UCSD-AML1 (cell line): ENCODE measurements at regions not wholly inside any gene's neighbourhood (a gene's known extent, or its start where the extent isn't known, plus 50 kb on each side); places are given as distances from the start of the nearest gene placed in this dataset.
A peak's percentile ranks its signal among the peaks of the same experiment; 100 is the strongest.

ENCODE experiments used
- DNase-seq: peaks from one replicate; lab custom pipeline; 2025; ENCODE audit not compliant: unreplicated experiment; lab: John Stamatoyannopoulos, UW

DNA sequence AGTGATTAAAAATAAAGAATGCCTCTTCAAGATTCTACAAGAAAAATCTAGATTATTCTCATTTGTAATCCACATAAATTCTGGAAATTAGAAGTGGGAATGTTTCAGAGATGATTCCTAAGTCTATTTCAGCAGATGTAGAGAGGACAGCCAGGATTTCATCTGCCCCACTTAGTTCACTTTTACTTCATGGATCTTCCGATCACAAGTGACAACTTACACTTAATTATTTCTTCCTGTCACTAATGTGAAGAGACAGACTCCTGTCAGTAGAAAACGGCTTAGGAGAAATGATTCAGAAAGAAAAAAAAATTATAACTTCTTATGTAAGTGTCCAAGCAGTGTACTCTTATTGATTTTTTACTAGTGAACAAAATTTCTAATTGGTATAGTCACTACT, 368.2 kb upstream of the SMIM30 start:
- DNase-seq = no peak

DNA sequence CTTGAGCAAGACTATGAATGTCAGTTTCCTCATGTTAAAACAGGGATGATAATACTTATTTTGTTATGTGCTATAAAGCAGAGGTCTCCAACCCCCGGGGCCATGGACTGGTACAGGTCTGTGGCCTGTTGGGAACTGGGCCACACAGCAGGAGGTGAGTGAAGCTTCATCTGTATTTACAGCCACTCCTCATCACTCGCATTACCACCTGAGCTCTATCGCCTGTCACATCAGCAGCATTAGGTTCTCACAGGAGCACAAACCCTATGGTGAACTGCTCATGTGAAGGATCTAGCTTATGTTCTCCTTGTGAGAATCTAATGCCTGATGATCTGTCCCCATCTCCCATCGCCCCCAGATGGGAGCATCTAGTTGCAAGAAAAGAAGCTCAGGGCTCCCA, 365.3 kb upstream of the SMIM30 start:
- no peak for DNase-seq

DNA sequence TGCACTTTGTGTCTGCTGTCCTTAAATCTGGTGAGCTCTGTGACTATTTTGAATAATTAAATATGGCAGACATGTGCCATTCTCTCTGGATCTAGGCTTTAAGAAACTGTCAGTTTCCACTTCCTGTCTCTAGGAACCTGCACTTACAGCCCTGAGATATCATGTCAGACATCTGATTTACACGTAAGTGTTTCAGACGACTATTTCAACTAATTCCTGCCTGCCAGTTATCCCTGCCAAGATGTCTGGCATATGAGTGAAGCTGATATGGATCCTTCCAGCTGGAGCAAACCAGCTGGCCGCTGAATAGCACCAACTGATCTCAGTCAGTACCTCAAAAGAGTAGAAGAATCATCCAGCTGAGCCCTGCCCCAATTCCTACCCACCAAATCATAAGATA, 362.2 kb upstream of the SMIM30 start:
- DNase-seq = no peak

DNA sequence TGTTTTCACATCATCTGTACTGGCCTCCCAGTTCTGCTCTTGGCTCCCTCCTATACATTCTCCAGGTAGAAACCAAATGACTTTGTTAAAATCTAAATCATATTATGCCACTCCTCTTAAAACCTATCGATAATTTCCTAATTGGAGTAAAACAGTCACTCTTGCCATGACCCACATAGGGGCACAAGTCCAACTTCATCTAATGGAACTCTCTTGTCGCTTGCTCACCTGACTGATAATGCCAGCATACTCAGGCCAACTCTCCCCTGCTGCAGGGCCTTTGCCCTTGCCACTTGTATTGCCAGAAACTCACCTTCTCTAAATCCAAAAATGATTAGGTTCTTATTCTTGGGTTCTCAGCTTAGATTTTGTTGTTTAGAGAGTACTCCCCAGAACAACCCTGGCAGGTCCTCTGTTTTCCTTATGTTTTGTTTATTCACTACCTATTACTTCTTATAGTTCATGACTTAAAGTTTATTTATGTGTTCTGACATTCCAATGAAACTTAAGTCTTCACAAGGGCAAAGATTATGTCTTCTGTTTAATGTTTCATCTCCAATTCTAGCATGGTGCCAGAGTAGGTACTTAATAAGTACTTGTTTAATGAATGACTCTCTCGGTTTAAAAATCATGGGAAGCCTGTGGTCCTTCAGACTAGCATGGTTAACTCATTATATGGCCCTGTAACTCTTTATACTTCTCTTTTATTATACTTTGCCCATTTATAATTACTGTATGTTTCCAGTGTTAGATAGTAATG, 345.9 kb upstream of the SMIM30 start:
- DNase-seq = no peak

DNA sequence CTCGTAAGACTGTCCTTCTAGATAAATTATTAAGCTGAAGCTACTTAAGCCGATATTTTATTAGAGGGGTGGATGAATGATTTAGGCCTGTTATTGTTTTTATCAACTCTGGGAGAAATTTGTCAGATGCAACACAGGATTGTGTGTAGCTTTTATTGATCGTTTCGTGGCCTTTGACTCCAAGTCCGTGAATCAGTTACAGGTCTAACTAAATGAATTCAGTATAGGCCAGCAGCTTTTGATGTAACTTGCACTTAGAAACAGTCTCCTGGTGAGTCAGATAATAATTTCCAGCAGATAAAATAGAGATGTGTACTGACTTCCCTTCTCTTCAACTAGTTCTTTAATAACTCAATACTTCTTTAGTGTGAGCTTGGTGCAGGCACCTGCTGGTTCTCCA, 341.7 kb upstream of the SMIM30 start:
- DNase-seq = no peak

DNA sequence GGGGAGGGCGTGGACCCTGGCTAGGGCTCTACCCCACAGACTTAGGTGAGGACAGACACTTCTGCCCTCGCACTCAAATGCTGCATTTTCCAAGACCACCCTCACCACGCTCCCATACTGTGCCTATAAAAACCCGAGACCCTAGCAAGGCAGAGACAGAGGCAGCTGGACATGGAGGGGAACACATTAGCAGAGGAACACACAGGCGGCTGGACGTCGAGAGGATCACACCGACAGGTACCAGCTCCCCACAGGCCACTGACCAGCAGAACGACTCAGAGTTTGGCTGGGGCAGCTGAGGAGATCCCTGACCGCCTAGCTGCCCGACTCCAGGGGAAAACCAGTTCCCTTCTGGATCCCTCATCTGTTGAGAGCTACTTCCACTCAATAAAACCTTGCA, 338.2 kb upstream of the SMIM30 start:
- no peak for DNase-seq

DNA sequence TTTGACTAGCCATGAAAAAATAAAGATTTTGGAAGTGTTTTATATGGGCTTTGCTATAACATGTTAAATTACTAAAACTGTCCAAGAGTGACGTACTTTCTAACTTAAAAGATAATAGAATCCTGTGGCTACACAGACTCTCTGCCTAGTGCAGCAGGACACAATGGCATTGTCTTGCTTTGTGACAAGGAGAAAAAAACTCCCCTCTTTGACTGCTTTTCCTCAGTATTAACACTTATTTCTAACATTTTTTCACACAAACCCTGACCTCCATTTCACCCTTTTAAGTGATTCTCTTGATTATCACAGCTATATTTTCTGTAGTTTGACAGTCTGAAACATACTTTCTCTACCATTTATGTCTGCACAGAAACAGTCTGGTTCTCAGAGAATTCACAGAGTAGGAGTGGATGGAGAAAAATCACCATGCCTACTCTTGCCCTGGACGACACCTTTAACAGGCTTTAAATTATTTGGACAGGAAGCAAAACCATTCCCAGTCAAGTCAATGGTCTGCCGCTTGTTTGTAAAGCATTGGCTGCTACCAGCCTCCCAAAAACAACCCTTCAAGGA, 336.3 kb upstream of the SMIM30 start:
- DNase-seq = no peak

DNA sequence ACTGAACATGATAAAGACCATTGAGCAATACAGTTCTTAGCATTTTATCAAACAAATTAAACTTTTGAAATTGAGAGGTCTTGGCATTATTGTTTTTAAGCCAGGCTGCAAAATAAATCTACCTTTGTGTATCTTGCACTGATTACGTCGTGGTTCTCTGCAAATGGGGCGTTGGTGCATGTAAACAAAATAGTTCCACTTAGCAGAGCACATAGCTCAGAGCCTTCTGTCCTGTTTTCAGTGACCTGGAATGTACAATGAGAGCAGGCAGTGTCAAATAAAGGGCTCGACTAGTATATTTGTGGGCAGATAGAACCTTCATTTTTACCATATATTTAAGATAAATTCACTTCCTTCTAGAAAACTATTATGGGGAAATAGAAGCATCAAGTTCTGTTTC, 333.9 kb upstream of the SMIM30 start:
- no peak for DNase-seq

DNA sequence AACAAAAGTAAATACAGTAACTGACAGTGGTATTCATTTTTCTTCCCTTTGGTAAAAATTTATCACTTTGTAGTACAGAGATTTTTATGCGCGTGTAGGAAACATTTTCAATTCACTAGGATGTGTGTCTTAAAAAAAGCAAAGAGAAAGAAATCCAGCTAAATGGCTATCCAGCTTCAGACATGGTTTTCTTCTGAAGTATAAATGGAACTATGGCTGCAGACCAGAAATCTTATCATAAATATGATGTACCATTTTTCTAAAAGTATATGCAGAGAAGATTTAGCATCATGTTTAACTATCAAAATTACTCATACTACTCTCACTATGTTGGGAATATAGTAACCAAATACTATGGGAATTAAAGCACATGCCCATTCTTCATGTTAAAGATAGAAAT, 328.4 kb upstream of the SMIM30 start:
- no peak for DNase-seq

DNA sequence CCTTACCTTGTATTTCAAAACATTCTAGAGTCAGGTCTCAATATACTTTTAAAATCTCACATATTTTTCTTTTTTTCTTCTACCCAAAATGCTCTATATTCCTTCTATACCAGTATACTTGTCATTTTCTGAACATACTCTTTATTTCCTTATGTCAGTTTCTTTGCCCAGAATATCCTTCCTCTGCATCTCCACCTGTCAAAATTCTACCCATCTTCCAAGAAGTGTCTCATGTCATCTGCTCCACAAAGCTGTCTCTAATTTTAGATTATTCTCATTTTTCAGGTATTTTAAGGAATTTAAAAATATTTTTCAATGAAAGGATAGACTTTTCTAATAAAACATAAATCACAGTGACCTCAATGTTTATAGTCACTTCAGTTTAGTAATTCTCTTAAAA, 328.0 kb upstream of the SMIM30 start:
- DNase-seq = no peak

DNA sequence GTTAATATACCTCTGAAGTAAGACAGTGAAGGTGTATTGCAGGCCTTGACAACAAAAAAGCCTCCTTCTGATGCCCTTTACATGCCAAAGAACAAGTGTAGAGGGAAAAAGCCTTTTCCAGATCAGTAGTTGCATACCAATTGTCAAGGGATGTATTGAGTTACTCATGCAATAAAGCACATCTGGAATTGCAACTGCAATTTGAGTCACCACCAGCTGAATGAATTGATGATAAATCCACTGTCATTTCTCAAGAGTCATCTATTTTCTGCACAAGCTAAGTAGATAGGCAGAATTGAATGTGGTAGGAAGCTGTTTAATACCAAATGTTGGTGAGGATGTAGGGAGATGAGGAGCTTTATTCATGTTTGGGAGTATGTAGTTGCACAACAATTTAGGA, 325.9 kb upstream of the SMIM30 start:
- no peak for DNase-seq

DNA sequence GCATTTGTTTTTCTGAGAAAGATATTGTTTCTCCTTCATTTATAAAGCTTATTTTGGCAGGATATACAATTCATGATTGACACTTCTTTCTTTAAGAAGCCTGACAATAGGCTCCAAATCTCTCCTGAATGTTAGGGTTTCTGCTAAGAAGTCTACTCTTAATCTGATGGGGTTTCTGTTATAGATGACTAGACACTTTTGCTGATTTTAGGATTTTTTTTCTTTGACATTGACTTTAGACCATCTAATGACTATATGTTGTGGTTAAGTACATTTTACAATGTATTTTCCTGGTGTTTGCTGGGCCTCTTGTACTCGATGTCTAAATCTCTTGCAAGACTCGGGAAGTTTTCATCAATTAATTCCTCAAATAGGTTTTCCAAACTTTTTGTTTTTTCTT, 321.8 kb upstream of the SMIM30 start:
- DNase-seq = no peak

DNA sequence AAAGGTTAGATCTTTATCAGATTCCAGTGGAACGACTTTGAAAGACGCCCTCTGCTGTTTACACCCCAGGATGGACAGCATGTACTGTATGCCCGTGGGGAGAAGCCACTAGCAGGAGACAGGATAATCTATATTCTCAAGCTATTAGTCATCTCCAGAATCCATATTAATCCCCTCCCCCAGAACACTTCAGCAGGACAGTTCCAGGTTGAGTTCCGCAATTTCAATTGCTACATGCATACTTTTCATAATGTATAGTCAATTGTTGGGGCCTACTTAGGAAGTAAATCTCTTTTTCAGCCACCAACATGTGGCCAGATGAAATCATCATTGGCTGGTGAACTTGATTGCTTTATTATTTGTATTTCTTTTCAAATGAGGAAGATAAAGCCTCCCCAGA, 313.1 kb upstream of the SMIM30 start:
- DNase-seq = no peak

DNA sequence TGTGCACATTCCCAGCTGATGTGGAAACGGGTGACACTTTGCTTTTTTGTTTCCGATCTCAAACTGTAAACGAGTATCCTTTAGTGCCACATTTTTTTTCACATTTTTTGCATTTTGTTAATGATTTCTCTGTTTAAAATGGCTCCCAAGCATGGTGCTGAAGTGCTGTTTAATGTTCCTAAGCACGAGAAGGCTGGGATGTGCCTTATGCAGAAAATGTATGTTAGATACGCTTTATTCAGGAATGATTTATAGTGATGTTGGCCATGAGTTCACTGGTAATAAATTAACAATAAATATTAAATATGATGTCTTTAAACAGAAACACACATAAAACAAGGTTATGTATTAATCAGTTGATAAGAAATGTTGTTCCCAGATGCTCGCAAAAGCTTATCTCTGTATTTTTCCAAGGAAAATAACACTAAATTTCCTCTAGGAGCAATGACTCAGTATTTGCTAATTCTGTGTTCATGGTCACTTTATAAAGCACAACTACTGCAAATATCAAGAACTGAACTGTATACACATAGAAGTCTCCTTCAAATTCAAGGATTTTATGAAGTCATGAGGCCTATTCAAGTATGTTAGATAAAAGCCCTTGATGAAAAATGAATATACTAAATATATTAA, 305.9 kb upstream of the SMIM30 start:
- no peak for DNase-seq

DNA sequence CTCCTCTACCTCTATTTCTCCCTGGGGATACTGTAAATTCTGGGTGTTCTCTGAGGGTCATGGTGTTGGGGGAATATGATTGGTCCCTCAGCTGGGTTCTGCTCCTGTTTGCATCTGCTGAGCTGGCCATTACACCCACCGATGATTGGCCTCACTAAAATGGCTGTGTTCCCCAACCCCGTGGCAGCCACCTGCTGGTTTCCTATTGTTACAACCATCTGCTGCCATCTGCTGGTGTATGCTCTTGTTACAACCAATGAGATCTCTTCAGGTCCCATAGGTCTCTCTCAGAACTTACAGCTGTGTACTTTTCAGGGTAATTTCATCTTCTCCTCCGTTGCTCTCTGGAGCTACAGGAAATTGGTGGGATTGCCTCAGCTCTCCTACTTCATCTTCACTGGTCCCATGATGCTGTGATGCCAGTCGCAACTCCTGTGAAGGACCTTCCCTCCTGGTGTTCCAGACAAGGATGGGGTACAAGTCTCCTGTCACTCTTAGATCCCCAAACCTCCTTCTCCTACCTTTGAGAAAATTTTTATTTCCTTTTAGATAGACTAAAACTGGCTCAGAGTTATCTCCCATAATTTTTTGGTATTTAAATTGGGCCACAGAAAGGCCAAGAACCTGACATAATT, 303.5 kb upstream of the SMIM30 start:
- DNase-seq = peak; percentile 33

DNA sequence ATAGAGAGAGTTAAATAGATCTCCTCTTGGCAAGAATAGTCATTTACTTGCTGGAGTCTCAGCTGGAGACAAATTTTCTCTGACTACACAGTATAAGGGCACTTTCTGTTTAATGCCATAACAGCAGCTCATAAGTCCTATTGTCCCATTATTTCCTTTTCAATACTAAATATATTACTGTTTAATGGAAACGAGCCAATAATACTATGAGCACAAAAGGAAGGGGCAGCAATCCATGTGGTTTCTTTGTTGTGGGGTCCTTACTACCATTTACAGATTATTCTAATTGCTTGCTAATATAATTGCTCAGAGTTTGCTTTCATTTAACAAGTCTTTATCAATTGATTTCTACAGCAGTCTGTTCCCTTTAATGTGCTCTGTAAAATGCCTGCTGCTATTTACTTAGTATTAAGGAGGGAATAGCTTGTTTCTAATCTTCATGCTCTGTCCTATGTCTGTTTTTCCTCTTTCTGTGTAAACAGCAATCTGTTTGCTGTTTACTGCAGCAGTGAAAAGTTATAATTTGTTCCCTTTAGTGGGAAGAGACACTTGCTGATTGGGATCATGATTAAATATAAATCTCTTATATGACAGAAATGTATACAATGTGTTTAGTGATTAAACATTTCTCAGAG, 296.2 kb upstream of the SMIM30 start:
- no peak for DNase-seq

DNA sequence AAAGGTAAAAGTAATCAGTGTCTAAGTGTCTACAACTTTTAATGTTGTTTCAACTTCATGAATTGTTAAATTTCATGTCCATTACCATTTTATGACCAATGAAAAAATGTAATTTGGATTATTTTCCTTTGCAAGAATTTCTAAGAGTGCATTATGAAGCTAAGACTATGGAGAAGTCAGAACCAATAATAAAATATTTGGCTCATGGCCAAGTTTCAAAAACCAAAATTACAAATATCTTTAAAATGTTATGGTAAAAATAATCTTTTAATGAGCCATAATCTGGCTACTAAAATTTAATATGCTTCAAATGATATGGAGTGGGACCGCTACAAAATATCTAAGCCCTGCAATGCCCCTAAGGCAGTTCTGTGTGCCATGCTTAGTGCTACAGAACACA, 294.1 kb upstream of the SMIM30 start:
- DNase-seq = no peak

DNA sequence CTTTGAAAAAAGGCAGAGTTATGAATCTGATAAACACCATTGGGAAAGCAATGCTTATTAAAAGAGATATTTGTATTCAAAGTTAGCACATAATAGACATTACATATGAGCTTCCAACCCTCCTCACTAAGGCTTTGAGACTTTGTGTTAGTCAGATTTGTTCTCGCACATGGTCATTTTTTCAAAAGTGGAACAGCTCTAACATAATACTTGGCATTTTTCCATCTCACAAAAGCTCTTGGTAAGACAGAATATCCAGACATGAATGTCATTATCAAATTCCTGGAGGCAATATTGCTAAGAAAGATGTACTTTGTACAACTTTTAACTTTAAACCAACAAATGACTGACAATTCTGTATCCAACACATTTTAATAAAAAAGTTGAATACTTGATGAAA, 292.4 kb upstream of the SMIM30 start:
- no peak for DNase-seq

DNA sequence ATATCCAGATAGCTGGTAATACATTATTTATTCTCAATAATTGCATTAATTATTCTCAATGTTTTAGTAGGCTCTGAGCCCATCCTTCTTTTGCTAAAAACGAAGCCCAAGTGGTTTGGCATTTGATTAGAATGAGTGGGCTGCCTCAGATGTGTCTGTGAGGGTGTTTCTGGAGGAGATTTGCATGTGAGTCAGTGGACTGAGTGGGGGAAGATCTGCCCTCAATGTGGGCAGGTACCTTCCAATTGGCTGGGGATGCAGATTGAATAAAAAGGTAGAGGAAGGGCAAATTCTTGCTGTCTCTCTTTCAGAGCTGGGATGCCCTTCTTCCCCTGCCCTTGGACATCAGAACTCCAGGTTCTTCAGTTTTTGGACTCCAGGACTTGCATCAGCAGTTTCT, 290.6 kb upstream of the SMIM30 start:
- DNase-seq = no peak

DNA sequence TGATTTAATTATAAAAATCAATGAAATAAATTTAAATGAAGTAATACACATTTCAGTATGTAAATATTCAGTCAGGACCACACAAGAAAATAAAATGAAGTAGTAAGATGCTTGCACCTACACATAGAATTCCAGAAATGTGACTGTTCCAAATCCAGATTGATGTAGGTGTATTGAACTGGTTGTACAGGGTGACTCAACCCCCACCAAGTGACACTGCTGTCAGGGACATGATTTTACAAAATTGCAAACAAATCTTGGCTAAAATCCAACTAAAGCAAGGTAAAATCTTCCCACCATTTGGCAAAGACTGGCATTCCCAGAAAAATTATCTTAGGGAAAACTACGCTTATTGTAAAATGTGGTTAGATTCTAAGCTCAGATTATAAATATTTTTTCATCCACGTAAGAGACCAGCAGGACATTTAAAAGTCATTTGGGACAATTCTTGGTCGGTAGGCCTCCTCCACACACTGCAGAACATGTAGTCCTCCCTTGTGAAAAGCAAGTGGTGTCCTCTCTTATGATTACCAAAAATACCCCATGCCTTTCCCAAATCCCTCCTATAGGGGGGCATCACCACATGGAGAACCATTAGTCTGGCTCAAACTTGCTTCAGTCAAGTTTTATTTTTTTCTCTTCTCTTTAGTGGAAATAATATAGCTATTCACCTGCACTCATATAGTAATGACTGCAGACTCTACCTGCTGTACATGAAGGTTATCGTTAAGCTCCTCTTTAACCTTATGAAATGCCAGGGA, 287.1 kb upstream of the SMIM30 start:
- DNase-seq = no peak

DNA sequence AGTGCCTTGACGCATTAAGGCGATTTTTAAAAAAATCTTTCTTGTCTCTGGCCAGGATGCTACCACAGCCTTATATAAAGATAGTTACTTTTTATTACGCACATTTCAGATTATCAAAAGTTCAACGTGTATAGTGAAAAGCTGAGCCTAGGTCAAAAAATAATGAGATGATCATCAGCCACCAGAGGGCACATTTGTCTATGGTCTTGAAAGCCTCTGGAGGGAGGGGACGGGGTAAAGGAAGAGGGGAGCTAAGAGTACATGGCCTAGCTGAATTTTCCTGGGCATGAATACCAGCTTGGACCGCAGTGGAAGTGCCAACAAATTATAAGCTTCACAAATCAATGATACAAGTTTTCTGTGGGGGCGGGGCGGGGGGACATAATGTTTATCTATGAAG, 285.9 kb upstream of the SMIM30 start:
- DNase-seq = no peak
